ENCODE measurements at regions not wholly inside any gene's neighbourhood (a gene's known extent, or its start where the extent isn't known, plus 50 kb on each side); places are given as distances from the start of the nearest gene placed in this dataset.
A peak's percentile ranks its signal among the peaks of the same experiment; 100 is the strongest.

GRCh38 chr5:124176692-124177091 is 569.7 kb downstream of the ZNF608 start:
- no peak overlapping the region for H3K27ac ChIP-seq (ENCODE audit: low read depth in 2 of 2, low read length in 1 of 2)
- no peaks in the 10 kb centered on the region for H4K20me1 ChIP-seq (ENCODE audit: insufficient read depth)
- H3F3A ChIP-seq (replicated peaks; ENCODE audit: insufficient read depth): peaks cover 2% of the 10 kb centered on the region
- H3K36me3 ChIP-seq (replicated peaks in 1 of 2; ENCODE audit: control insufficient read depth in 1 of 2, insufficient read depth in 2 of 2, low read length in 1 of 2): no peaks in the 10 kb centered on the region
- DNase-seq: no peak
- CTCF ChIA-PET: no interaction called here
- no peaks in the 10 kb centered on the region for H3K9me2 ChIP-seq
- no peak overlapping the region for H3K4me3 ChIP-seq (ENCODE audit: low read depth in 2 of 2, low read length in 1 of 2)
- POLR2A ChIA-PET: no interaction called here
- no peaks in the 10 kb centered on the region for H3K79me2 ChIP-seq (ENCODE audit: insufficient read depth)
- no peak overlapping the region for H3K4me2 ChIP-seq
- H3K9me3 ChIP-seq: no peaks in the 10 kb centered on the region; the same call in 1 of the 2 replicates
- H2AFZ ChIP-seq (ENCODE audit: low read depth): no peak overlapping the region
- TF ChIP-seq RXRA (IDR thresholded peaks at IDR 0.05; ENCODE audit: borderline replicate concordance, low read depth) (no peak), RAD21 (IDR thresholded peaks at IDR 0.05; ENCODE audit: low read length) (peak; percentile 10; the same call in 1 of the 2 replicates), NFIC (IDR thresholded peaks at IDR 0.05; ENCODE audit: borderline replicate concordance) (no peak)
- H3K27me3 ChIP-seq (ENCODE audit: insufficient read depth): no peaks in the 10 kb centered on the region
- H3K9ac ChIP-seq: no peak overlapping the region
- H3K4me1 ChIP-seq (ENCODE audit: control insufficient read depth in 1 of 2, insufficient read depth in 2 of 2, low read depth in 1 of 2, low read length in 1 of 2): peaks cover 0 to 2% of the 10 kb centered on the region in 2 experiments; a peak in 1 of 4 replicates

GRCh38 chr5:124173386-124173785 is 573.1 kb downstream of the ZNF608 start:
- no peaks in the 10 kb centered on the region for H3K36me3 ChIP-seq (replicated peaks in 1 of 2; ENCODE audit: control insufficient read depth in 1 of 2, insufficient read depth in 2 of 2, low read length in 1 of 2)
- ChIA-PET CTCF (interaction anchor here (0.9 kb wide), 1 partner anchor 8 kb away, joined by 3 read pairs; no protein-coding TSS in a partner anchor), POLR2A (no interaction called here)
- DNase-seq: no peak
- no peak overlapping the region for H3K4me2 ChIP-seq
- no peak overlapping the region for H2AFZ ChIP-seq (ENCODE audit: low read depth)
- no peak overlapping the region for H3K4me3 ChIP-seq (ENCODE audit: low read depth in 2 of 2, low read length in 1 of 2)
- TF ChIP-seq RAD21 (IDR thresholded peaks at IDR 0.05; ENCODE audit: low read length) (no peak), POLR2AphosphoS5 (IDR thresholded peaks at IDR 0.05; ENCODE audit: low read depth, low read length) (no peak), PBX3 (IDR thresholded peaks at IDR 0.05) (no peak), MXI1 (IDR thresholded peaks at IDR 0.05; ENCODE audit: low read depth, low read length) (no peak), FOXJ3 (CRISPR knock-in tag; IDR thresholded peaks at IDR 0.05) (no peak)
- TF ChIP-seq, protein P1, sequence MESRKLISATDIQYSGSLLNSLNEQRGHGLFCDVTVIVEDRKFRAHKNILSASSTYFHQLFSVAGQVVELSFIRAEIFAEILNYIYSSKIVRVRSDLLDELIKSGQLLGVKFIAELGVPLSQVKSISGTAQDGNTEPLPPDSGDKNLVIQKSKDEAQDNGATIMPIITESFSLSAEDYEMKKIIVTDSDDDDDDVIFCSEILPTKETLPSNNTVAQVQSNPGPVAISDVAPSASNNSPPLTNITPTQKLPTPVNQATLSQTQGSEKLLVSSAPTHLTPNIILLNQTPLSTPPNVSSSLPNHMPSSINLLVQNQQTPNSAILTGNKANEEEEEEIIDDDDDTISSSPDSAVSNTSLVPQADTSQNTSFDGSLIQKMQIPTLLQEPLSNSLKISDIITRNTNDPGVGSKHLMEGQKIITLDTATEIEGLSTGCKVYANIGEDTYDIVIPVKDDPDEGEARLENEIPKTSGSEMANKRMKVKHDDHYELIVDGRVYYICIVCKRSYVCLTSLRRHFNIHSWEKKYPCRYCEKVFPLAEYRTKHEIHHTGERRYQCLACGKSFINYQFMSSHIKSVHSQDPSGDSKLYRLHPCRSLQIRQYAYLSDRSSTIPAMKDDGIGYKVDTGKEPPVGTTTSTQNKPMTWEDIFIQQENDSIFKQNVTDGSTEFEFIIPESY (IDR thresholded peaks at IDR 0.05; ENCODE audit: borderline replicate concordance, low read depth): no peak
- TF ChIP-seq, protein P2, sequence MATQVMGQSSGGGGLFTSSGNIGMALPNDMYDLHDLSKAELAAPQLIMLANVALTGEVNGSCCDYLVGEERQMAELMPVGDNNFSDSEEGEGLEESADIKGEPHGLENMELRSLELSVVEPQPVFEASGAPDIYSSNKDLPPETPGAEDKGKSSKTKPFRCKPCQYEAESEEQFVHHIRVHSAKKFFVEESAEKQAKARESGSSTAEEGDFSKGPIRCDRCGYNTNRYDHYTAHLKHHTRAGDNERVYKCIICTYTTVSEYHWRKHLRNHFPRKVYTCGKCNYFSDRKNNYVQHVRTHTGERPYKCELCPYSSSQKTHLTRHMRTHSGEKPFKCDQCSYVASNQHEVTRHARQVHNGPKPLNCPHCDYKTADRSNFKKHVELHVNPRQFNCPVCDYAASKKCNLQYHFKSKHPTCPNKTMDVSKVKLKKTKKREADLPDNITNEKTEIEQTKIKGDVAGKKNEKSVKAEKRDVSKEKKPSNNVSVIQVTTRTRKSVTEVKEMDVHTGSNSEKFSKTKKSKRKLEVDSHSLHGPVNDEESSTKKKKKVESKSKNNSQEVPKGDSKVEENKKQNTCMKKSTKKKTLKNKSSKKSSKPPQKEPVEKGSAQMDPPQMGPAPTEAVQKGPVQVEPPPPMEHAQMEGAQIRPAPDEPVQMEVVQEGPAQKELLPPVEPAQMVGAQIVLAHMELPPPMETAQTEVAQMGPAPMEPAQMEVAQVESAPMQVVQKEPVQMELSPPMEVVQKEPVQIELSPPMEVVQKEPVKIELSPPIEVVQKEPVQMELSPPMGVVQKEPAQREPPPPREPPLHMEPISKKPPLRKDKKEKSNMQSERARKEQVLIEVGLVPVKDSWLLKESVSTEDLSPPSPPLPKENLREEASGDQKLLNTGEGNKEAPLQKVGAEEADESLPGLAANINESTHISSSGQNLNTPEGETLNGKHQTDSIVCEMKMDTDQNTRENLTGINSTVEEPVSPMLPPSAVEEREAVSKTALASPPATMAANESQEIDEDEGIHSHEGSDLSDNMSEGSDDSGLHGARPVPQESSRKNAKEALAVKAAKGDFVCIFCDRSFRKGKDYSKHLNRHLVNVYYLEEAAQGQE (IDR thresholded peaks at IDR 0.05; ENCODE audit: low read depth, low read length): no peak
- H3K27ac ChIP-seq (ENCODE audit: low read depth in 2 of 2, low read length in 1 of 2): no peak overlapping the region
- WGBS (ENCODE audit: low lambda C conversion rate): 87% methylated on average over 1 of the region's 1 CpG
- no peaks in the 10 kb centered on the region for H4K20me1 ChIP-seq (ENCODE audit: insufficient read depth)
- H3K9ac ChIP-seq: no peak overlapping the region
- H3F3A ChIP-seq (replicated peaks; ENCODE audit: insufficient read depth): peaks cover 2% of the 10 kb centered on the region
- no peaks in the 10 kb centered on the region for H3K4me1 ChIP-seq (ENCODE audit: control insufficient read depth in 1 of 2, insufficient read depth in 2 of 2, low read depth in 1 of 2, low read length in 1 of 2)
- H3K79me2 ChIP-seq (ENCODE audit: insufficient read depth): no peaks in the 10 kb centered on the region
- H3K9me3 ChIP-seq: no peaks in the 10 kb centered on the region; the same call in 1 of the 2 replicates
- no peaks in the 10 kb centered on the region for H3K27me3 ChIP-seq (ENCODE audit: insufficient read depth)
- no peaks in the 10 kb centered on the region for H3K9me2 ChIP-seq

All from SK-N-SH (cell line).